ENCODE measurements at regions not wholly inside any gene's neighbourhood (a gene's known extent, or its start where the extent isn't known, plus 50 kb on each side); places are given as distances from the start of the nearest gene placed in this dataset.

DNA sequence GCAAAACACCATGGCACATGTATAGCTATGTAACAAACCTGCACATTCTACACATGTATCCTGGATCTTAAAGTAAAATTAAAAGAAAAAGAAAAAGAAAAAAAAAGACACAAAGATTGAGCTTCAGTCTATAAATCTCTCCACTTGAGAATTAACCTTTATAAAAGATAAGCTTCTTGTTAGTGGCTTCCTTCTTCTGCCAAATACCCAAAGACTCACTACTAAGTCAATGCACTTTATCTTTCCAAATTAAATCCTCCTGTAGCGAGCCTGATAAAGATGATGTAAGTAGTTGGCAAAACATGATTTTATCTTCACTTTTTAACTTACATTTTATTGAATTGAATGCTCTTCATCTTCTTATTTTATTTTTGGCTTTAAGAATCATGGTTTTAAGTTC, 349.9 kb downstream of the TRIB2 start:
- no peak for TF ChIP-seq EP300 (IDR thresholded peaks at IDR 0.05)
- TF ChIP-seq, protein P1, sequence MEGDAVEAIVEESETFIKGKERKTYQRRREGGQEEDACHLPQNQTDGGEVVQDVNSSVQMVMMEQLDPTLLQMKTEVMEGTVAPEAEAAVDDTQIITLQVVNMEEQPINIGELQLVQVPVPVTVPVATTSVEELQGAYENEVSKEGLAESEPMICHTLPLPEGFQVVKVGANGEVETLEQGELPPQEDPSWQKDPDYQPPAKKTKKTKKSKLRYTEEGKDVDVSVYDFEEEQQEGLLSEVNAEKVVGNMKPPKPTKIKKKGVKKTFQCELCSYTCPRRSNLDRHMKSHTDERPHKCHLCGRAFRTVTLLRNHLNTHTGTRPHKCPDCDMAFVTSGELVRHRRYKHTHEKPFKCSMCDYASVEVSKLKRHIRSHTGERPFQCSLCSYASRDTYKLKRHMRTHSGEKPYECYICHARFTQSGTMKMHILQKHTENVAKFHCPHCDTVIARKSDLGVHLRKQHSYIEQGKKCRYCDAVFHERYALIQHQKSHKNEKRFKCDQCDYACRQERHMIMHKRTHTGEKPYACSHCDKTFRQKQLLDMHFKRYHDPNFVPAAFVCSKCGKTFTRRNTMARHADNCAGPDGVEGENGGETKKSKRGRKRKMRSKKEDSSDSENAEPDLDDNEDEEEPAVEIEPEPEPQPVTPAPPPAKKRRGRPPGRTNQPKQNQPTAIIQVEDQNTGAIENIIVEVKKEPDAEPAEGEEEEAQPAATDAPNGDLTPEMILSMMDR (IDR thresholded peaks at IDR 0.05) = no peak

GRCh38 chr2:13067508-13067907, 350.8 kb downstream of the TRIB2 start:
- 93 to 96% methylated on average over 2 of the region's 2 CpGs for WGBS, 2 donors
- Histone ChIP-seq H3K4me1 (no peaks in the 10 kb centered on the region), H3K36me3 (no peaks in the 10 kb centered on the region), H3K27me3 (no peaks in the 10 kb centered on the region), H3K4me3 (no peak overlapping the region), H3K27ac (no peak overlapping the region), H3K9me3 (no peaks in the 10 kb centered on the region)
- TF ChIP-seq EP300 (IDR thresholded peaks at IDR 0.05) = no peak
- TF ChIP-seq, protein P1 (IDR thresholded peaks at IDR 0.05) = no peak
- no peak for TF ChIP-seq POLR2A (IDR thresholded peaks at IDR 0.05)
- no peak for DNase-seq (ENCODE audit: low spot score in 2 of 2)

More for the DNA sequence above, 349.9 kb downstream of the TRIB2 start:
- 71 to 72% methylated on average over 1 of the region's 1 CpG for WGBS, 2 donors
- Histone ChIP-seq H3K36me3 (no peaks in the 10 kb centered on the region), H3K4me1 (no peaks in the 10 kb centered on the region), H3K27ac (no peak overlapping the region), H3K4me3 (no peak overlapping the region), H3K27me3 (no peaks in the 10 kb centered on the region), H3K9me3 (no peaks in the 10 kb centered on the region)
- DNase-seq (ENCODE audit: low spot score in 2 of 2) = no peak

DNA sequence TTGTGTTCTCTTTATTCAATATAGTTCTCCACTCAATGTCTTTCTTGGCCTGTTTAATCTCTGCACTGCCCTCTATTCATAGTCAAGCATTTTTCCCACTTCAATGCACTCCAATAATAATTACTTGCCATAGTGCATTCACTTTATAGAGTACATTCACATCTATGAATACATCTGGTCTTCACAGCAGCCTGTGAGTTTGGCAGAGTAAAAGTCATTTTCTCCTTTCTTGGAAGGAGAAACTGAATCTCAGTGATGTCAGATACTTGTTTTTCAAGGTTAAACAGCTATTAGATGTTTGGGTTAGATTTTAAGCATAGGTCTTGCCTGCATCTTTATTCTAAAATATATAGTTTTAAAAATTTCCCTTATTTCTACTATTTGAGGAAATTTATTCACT, 373.2 kb downstream of the TRIB2 start:
- TF ChIP-seq, protein P1 (IDR thresholded peaks at IDR 0.05) = no peak
- TF ChIP-seq POLR2A (IDR thresholded peaks at IDR 0.05) (no peak), EP300 (IDR thresholded peaks at IDR 0.05) (no peak)
- DNase-seq (ENCODE audit: low spot score in 2 of 2) = no peak

DNA sequence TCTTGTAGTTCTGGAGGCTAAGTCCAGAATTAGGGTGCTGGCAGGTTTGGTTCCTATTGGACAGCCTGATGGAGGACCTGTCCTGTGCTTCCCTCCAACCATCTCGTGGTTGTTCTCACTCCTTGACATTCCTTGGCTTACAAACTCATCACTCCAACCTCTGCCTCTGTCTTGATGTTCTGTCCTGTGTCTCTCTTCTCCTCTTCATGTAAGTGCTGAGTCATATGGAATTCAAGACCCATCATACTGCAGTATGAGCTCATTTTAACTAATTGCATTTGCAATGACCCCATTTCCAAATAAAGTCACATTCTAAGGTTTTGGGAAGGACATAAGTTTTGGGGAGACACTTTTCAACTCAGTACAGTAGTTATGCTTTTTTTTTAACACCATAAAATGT, 374.7 kb downstream of the TRIB2 start:
- TF ChIP-seq, protein P1 (IDR thresholded peaks at IDR 0.05) = no peak
- TF ChIP-seq EP300 (IDR thresholded peaks at IDR 0.05) = no peak
- no peak for TF ChIP-seq POLR2A (IDR thresholded peaks at IDR 0.05)
- no peak overlapping the region for H3K4me3 ChIP-seq
- H3K4me1 ChIP-seq = peaks cover 0 to 7% (median 0%) of the 10 kb centered on the region in 4 donors
- DNase-seq (ENCODE audit: low spot score in 2 of 2) = no peak
- WGBS, 2 donors = 43 to 44% methylated on average over 1 of the region's 1 CpG
- H3K36me3 ChIP-seq = no peaks in the 10 kb centered on the region
- no peaks in the 10 kb centered on the region for H3K27me3 ChIP-seq
- no peak overlapping the region for H3K27ac ChIP-seq
- H3K9me3 ChIP-seq = no peaks in the 10 kb centered on the region

More for the DNA sequence above, 373.2 kb downstream of the TRIB2 start:
- Histone ChIP-seq H3K4me1 (peaks cover 0 to 7% (median 0%) of the 10 kb centered on the region in 4 donors), H3K36me3 (no peaks in the 10 kb centered on the region), H3K27ac (no peak overlapping the region), H3K4me3 (no peak overlapping the region), H3K9me3 (no peaks in the 10 kb centered on the region), H3K27me3 (no peaks in the 10 kb centered on the region)

- WGBS, 2 donors = 26 to 31% methylated on average over 2 of the region's 2 CpGs
- H3K36me3 ChIP-seq = no peaks in the 10 kb centered on the region
- no peak overlapping the region for H3K4me3 ChIP-seq
- no peaks in the 10 kb centered on the region for H3K27me3 ChIP-seq
- no peak overlapping the region for H3K27ac ChIP-seq
- H3K4me1 ChIP-seq = peaks cover 0 to 7% (median 0%) of the 10 kb centered on the region in 4 donors
- TF ChIP-seq POLR2A (IDR thresholded peaks at IDR 0.05) = no peak
- TF ChIP-seq, protein P1 (IDR thresholded peaks at IDR 0.05) = no peak
- TF ChIP-seq EP300 (IDR thresholded peaks at IDR 0.05) = no peak
- DNase-seq (ENCODE audit: low spot score in 2 of 2) = no peak
- no peaks in the 10 kb centered on the region for H3K9me3 ChIP-seq
These were observed 375.2 kb downstream of the TRIB2 start for GRCh38 chr2:13091861-13092378.

All from tibial nerve (tissue), 4 donors.